ENCODE measurements at regions not wholly inside any gene's neighbourhood (a gene's known extent, or its start where the extent isn't known, plus 50 kb on each side); places are given as distances from the start of the nearest gene placed in this dataset.

- H3K9me3 ChIP-seq (ENCODE audit: control insufficient read depth, low read length) = no peaks in the 10 kb centered on the region
- peaks cover 7% of the 10 kb centered on the region for H3K27me3 ChIP-seq (replicated peaks; ENCODE audit: control insufficient read depth, insufficient read depth, low read length, poor library complexity, severe bottlenecking)
- no peak overlapping the region for H3K4me3 ChIP-seq (ENCODE audit: insufficient read depth, low read depth, low read length, poor library complexity, severe bottlenecking)
- no peaks in the 10 kb centered on the region for H3K36me3 ChIP-seq (ENCODE audit: control insufficient read depth, insufficient read depth, low read length)
- no peak for DNase-seq
- H3K4me1 ChIP-seq (ENCODE audit: control insufficient read depth, insufficient read depth, low read length, poor library complexity, severe bottlenecking) = no peaks in the 10 kb centered on the region
- no peak overlapping the region for H3K27ac ChIP-seq (ENCODE audit: insufficient read depth, low read length, poor library complexity, severe bottlenecking)
Measured at GRCh38 chr19:31421082-31421481, 71.8 kb upstream of the TSHZ3 start.

- Histone ChIP-seq H3K27me3 (replicated peaks; ENCODE audit: control insufficient read depth, insufficient read depth, low read length, poor library complexity, severe bottlenecking) (peaks cover 7% of the 10 kb centered on the region), H3K4me1 (ENCODE audit: control insufficient read depth, insufficient read depth, low read length, poor library complexity, severe bottlenecking) (no peaks in the 10 kb centered on the region), H3K9me3 (ENCODE audit: control insufficient read depth, low read length) (no peaks in the 10 kb centered on the region), H3K4me3 (ENCODE audit: insufficient read depth, low read depth, low read length, poor library complexity, severe bottlenecking) (no peak overlapping the region), H3K36me3 (ENCODE audit: control insufficient read depth, insufficient read depth, low read length) (no peaks in the 10 kb centered on the region), H3K27ac (ENCODE audit: insufficient read depth, low read length, poor library complexity, severe bottlenecking) (no peak overlapping the region)
- no peak for DNase-seq
Measured at GRCh38 chr19:31421856-31422255, 72.6 kb upstream of the TSHZ3 start.

- Histone ChIP-seq H3K36me3 (ENCODE audit: control insufficient read depth, insufficient read depth, low read length) (no peaks in the 10 kb centered on the region), H3K4me3 (ENCODE audit: insufficient read depth, low read depth, low read length, poor library complexity, severe bottlenecking) (no peak overlapping the region), H3K9me3 (ENCODE audit: control insufficient read depth, low read length) (no peaks in the 10 kb centered on the region), H3K27me3 (replicated peaks; ENCODE audit: control insufficient read depth, insufficient read depth, low read length, poor library complexity, severe bottlenecking) (peaks cover 3% of the 10 kb centered on the region), H3K4me1 (ENCODE audit: control insufficient read depth, insufficient read depth, low read length, poor library complexity, severe bottlenecking) (no peaks in the 10 kb centered on the region), H3K27ac (ENCODE audit: insufficient read depth, low read length, poor library complexity, severe bottlenecking) (no peak overlapping the region)
- DNase-seq = no peak
Measured at GRCh38 chr19:31423896-31424295, 74.7 kb upstream of the TSHZ3 start.

GRCh38 chr19:31424861-31425620, 75.8 kb upstream of the TSHZ3 start:
- Histone ChIP-seq H3K36me3 (ENCODE audit: control insufficient read depth, insufficient read depth, low read length) (no peaks in the 10 kb centered on the region), H3K9me3 (ENCODE audit: control insufficient read depth, low read length) (no peaks in the 10 kb centered on the region), H3K27me3 (replicated peaks; ENCODE audit: control insufficient read depth, insufficient read depth, low read length, poor library complexity, severe bottlenecking) (no peaks in the 10 kb centered on the region), H3K27ac (ENCODE audit: insufficient read depth, low read length, poor library complexity, severe bottlenecking) (no peak overlapping the region), H3K4me1 (ENCODE audit: control insufficient read depth, insufficient read depth, low read length, poor library complexity, severe bottlenecking) (no peaks in the 10 kb centered on the region), H3K4me3 (ENCODE audit: insufficient read depth, low read depth, low read length, poor library complexity, severe bottlenecking) (no peak overlapping the region)
- DNase-seq = no peak

GRCh38 chr19:31427857-31428256, 78.6 kb upstream of the TSHZ3 start:
- H3K36me3 ChIP-seq (ENCODE audit: control insufficient read depth, insufficient read depth, low read length) = no peaks in the 10 kb centered on the region
- no peak overlapping the region for H3K4me3 ChIP-seq (ENCODE audit: insufficient read depth, low read depth, low read length, poor library complexity, severe bottlenecking)
- H3K9me3 ChIP-seq (ENCODE audit: control insufficient read depth, low read length) = no peaks in the 10 kb centered on the region
- H3K27me3 ChIP-seq (replicated peaks; ENCODE audit: control insufficient read depth, insufficient read depth, low read length, poor library complexity, severe bottlenecking) = no peaks in the 10 kb centered on the region
- H3K4me1 ChIP-seq (ENCODE audit: control insufficient read depth, insufficient read depth, low read length, poor library complexity, severe bottlenecking) = no peaks in the 10 kb centered on the region
- H3K27ac ChIP-seq (ENCODE audit: insufficient read depth, low read length, poor library complexity, severe bottlenecking) = no peak overlapping the region
- DNase-seq = no peak

- no peak for DNase-seq
- H3K4me3 ChIP-seq (ENCODE audit: insufficient read depth, low read depth, low read length, poor library complexity, severe bottlenecking) = no peak overlapping the region
- H3K36me3 ChIP-seq (ENCODE audit: control insufficient read depth, insufficient read depth, low read length) = no peaks in the 10 kb centered on the region
- no peaks in the 10 kb centered on the region for H3K9me3 ChIP-seq (ENCODE audit: control insufficient read depth, low read length)
- no peak overlapping the region for H3K27ac ChIP-seq (ENCODE audit: insufficient read depth, low read length, poor library complexity, severe bottlenecking)
- H3K27me3 ChIP-seq (replicated peaks; ENCODE audit: control insufficient read depth, insufficient read depth, low read length, poor library complexity, severe bottlenecking) = no peaks in the 10 kb centered on the region
- no peaks in the 10 kb centered on the region for H3K4me1 ChIP-seq (ENCODE audit: control insufficient read depth, insufficient read depth, low read length, poor library complexity, severe bottlenecking)
Measured at GRCh38 chr19:31430381-31430780, 81.1 kb upstream of the TSHZ3 start.

DNA sequence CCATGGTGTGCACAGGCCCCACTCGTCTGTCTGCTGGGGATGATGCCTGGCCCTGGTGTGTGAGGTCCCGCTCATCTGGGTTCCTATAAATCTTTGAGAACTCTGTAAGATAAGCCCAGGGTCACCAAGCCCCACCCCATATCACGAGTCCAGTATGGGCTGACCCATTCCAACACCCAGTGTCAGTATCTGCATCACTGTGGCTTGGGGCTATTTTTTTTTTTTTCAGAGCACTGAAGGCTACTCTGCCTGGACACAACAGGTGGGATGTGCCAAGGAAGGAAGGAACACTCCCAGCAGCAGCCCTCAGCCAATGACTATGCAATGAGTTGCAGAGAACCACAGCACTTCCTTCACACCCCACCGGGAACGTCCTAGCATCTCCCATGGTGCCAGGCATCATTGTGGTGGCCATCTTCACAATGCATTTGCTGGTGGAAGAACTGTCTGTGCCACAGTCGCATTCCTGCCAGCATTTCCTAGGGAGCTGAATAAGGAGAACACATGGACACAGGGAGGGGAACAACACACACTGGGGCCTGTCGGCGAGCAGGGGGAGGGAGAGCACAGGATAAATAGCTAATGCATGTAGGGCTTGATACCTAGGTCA, 83.1 kb upstream of the TSHZ3 start:
- H3K36me3 ChIP-seq (ENCODE audit: control insufficient read depth, insufficient read depth, low read length) = no peaks in the 10 kb centered on the region
- H3K27me3 ChIP-seq (replicated peaks; ENCODE audit: control insufficient read depth, insufficient read depth, low read length, poor library complexity, severe bottlenecking) = no peaks in the 10 kb centered on the region
- H3K27ac ChIP-seq (ENCODE audit: insufficient read depth, low read length, poor library complexity, severe bottlenecking) = no peak overlapping the region
- DNase-seq = no peak
- no peak overlapping the region for H3K4me3 ChIP-seq (ENCODE audit: insufficient read depth, low read depth, low read length, poor library complexity, severe bottlenecking)
- no peaks in the 10 kb centered on the region for H3K4me1 ChIP-seq (ENCODE audit: control insufficient read depth, insufficient read depth, low read length, poor library complexity, severe bottlenecking)
- H3K9me3 ChIP-seq (ENCODE audit: control insufficient read depth, low read length) = no peaks in the 10 kb centered on the region

- no peak for DNase-seq
- H3K36me3 ChIP-seq (ENCODE audit: control insufficient read depth, insufficient read depth, low read length) = no peaks in the 10 kb centered on the region
- no peak overlapping the region for H3K27ac ChIP-seq (ENCODE audit: insufficient read depth, low read length, poor library complexity, severe bottlenecking)
- no peaks in the 10 kb centered on the region for H3K9me3 ChIP-seq (ENCODE audit: control insufficient read depth, low read length)
- no peaks in the 10 kb centered on the region for H3K27me3 ChIP-seq (replicated peaks; ENCODE audit: control insufficient read depth, insufficient read depth, low read length, poor library complexity, severe bottlenecking)
- no peaks in the 10 kb centered on the region for H3K4me1 ChIP-seq (ENCODE audit: control insufficient read depth, insufficient read depth, low read length, poor library complexity, severe bottlenecking)
- H3K4me3 ChIP-seq (ENCODE audit: insufficient read depth, low read depth, low read length, poor library complexity, severe bottlenecking) = no peak overlapping the region
Measured at GRCh38 chr19:31436121-31436776, 87.0 kb upstream of the TSHZ3 start.

- Histone ChIP-seq H3K9me3 (ENCODE audit: control insufficient read depth, low read length) (no peaks in the 10 kb centered on the region), H3K4me3 (ENCODE audit: insufficient read depth, low read depth, low read length, poor library complexity, severe bottlenecking) (no peak overlapping the region), H3K4me1 (ENCODE audit: control insufficient read depth, insufficient read depth, low read length, poor library complexity, severe bottlenecking) (no peaks in the 10 kb centered on the region), H3K27ac (ENCODE audit: insufficient read depth, low read length, poor library complexity, severe bottlenecking) (no peak overlapping the region), H3K27me3 (replicated peaks; ENCODE audit: control insufficient read depth, insufficient read depth, low read length, poor library complexity, severe bottlenecking) (no peaks in the 10 kb centered on the region), H3K36me3 (ENCODE audit: control insufficient read depth, insufficient read depth, low read length) (no peaks in the 10 kb centered on the region)
- no peak for DNase-seq
Measured at GRCh38 chr19:31438401-31439269, 89.4 kb upstream of the TSHZ3 start.

Measured in effector memory CD4-positive, alpha-beta T cell (primary cell).